BJ (cell line): ENCODE measurements at regions not wholly inside any gene's neighbourhood (a gene's known extent, or its start where the extent isn't known, plus 50 kb on each side); places are given as distances from the start of the nearest gene placed in this dataset.

ENCODE experiments used
- CTCF ChIA-PET: fragments of 350-600 bp; formaldehyde crosslinking; extraction: SDS; loops from one replicate; lab custom pipeline; 2021; ENCODE audit warnings: antibody characterized with exemption, inconsistent platforms; lab: Yijun Ruan, JAX
- POLR2A ChIA-PET: fragments of 300-600 bp; sonication (Branson Sonifier 250); formaldehyde crosslinking; extraction: SDS; loops from one replicate; lab custom pipeline; 2021; ENCODE audit warnings: antibody characterized with exemption; lab: Charles Lee
- DNase-seq: peaks from one replicate; pipeline ENCODE4 v3.0.0-alpha.2; 2011; ENCODE audit warnings: low read depth
- H3K27me3 ChIP-seq: 2 replicates; pipeline ENCODE4 v1.6.0; 2011; ENCODE audit warnings: low read length; ENCODE audit not compliant: control insufficient read depth, insufficient read depth
- H3K36me3 ChIP-seq: 2 replicates; pipeline ENCODE4 v1.5.1; 2011; ENCODE audit warnings: low read length; ENCODE audit not compliant: control insufficient read depth, insufficient read depth
- H3K4me3 ChIP-seq: 2 replicates; pipeline ENCODE4 v1.5.1; 2011; ENCODE audit warnings: low read depth, mild to moderate bottlenecking, control low read depth, low read length
- TF ChIP-seq, protein P1 (sequence below): IDR thresholded peaks from 2 replicates; pipeline ENCODE4 v1.5.1; 2011; ENCODE audit warnings: low read depth, mild to moderate bottlenecking, control low read depth, inconsistent platforms, low read length, moderate library complexity; ENCODE audit not compliant: insufficient read depth

GRCh38 chr9:80091526-80091925, 519.8 kb downstream of the TLE4 start:
- Histone ChIP-seq H3K27me3 (no peaks in the 10 kb centered on the region; the same call in 1 of the 2 replicates), H3K36me3 (no peaks in the 10 kb centered on the region), H3K4me3 (no peak overlapping the region)
- TF ChIP-seq, protein P1, sequence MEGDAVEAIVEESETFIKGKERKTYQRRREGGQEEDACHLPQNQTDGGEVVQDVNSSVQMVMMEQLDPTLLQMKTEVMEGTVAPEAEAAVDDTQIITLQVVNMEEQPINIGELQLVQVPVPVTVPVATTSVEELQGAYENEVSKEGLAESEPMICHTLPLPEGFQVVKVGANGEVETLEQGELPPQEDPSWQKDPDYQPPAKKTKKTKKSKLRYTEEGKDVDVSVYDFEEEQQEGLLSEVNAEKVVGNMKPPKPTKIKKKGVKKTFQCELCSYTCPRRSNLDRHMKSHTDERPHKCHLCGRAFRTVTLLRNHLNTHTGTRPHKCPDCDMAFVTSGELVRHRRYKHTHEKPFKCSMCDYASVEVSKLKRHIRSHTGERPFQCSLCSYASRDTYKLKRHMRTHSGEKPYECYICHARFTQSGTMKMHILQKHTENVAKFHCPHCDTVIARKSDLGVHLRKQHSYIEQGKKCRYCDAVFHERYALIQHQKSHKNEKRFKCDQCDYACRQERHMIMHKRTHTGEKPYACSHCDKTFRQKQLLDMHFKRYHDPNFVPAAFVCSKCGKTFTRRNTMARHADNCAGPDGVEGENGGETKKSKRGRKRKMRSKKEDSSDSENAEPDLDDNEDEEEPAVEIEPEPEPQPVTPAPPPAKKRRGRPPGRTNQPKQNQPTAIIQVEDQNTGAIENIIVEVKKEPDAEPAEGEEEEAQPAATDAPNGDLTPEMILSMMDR, result no peak
- ChIA-PET CTCF (no interaction called here), POLR2A (no interaction called here)
- DNase-seq, result no peak

- no peak for DNase-seq
- TF ChIP-seq, protein P1, result no peak
- CTCF ChIA-PET, result no interaction called here
- POLR2A ChIA-PET, result no interaction called here
- H3K4me3 ChIP-seq, result no peak overlapping the region
- H3K27me3 ChIP-seq, result no peaks in the 10 kb centered on the region; the same call in 1 of the 2 replicates
- H3K36me3 ChIP-seq, result no peaks in the 10 kb centered on the region
Measured at GRCh38 chr9:80090317-80090716, 518.6 kb downstream of the TLE4 start.

GRCh38 chr9:80086822-80087345, 515.1 kb downstream of the TLE4 start:
- TF ChIP-seq, protein P1, result no peak
- H3K27me3 ChIP-seq, result no peaks in the 10 kb centered on the region
- CTCF ChIA-PET, result no interaction called here
- no peaks in the 10 kb centered on the region for H3K36me3 ChIP-seq
- no peak for DNase-seq
- POLR2A ChIA-PET, result no interaction called here
- H3K4me3 ChIP-seq, result no peak overlapping the region

DNA sequence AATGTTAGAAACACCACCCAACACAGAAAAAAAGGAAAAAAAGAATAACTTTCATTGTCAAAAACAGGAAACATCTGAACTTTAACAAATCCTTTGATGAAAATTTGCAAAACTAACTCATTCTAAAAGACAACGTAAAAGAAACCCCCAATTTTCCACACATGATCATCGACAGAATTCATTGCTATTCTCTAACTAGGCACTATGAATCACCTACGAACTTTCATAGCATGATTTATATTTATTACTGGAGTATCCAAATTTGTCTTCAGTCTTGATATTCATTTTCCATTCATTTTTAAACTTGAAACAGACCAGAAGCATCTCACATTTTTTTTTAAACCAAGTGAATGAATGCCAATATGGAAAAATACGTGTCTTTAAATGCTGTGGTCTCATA, 514.6 kb downstream of the TLE4 start:
- DNase-seq, result no peak
- ChIA-PET POLR2A (no interaction called here), CTCF (no interaction called here)
- Histone ChIP-seq H3K4me3 (no peak overlapping the region), H3K36me3 (no peaks in the 10 kb centered on the region), H3K27me3 (no peaks in the 10 kb centered on the region)
- TF ChIP-seq, protein P1, result no peak

GRCh38 chr9:80085668-80086067, 513.9 kb downstream of the TLE4 start:
- Histone ChIP-seq H3K27me3 (no peaks in the 10 kb centered on the region), H3K4me3 (no peak overlapping the region), H3K36me3 (no peaks in the 10 kb centered on the region)
- ChIA-PET POLR2A (no interaction called here), CTCF (interaction anchor here (1.0 to 1.4 kb wide), 2 partner anchors 11 to 14 kb away, joined by 3 read pairs; no protein-coding TSS in a partner anchor)
- TF ChIP-seq, protein P1, result no peak
- no peak for DNase-seq
